ENCODE measurements at regions not wholly inside any gene's neighbourhood (a gene's known extent, or its start where the extent isn't known, plus 50 kb on each side); places are given as distances from the start of the nearest gene placed in this dataset.

DNA sequence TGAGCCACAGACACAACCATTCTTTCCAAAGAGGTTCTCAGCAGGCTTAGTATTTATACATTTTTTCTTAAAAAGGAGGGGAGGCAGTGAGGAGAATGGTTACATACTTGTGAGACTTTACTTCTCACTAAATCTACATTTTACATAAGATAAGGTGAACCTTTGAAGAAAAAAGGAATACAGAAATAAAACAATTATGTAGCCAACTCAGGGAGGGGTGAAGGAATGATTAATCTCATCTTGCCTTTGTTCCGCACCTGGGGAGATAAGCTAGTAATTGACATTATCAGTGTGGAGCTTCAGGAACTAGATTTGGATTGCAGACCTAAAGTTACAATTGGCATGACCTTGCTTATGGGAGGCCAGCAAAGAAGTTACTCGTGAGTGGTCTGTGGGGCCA is 221.8 kb upstream of the GGTLC1 start:
- 73% methylated on average over 2 of the region's 2 CpGs for WGBS
- DNase-seq (ENCODE audit: extremely low spot score): no peak
- H3K36me3 ChIP-seq: no peaks in the 10 kb centered on the region
- intact Hi-C loops (cut with DNase I): no loop called here
- no peak overlapping the region for H3K4me3 ChIP-seq
- TF ChIP-seq POLR2AphosphoS5 (IDR thresholded peaks at IDR 0.05): no peak
- no peak for TF ChIP-seq EP300 (IDR thresholded peaks at IDR 0.05)
- TF ChIP-seq, protein P1, sequence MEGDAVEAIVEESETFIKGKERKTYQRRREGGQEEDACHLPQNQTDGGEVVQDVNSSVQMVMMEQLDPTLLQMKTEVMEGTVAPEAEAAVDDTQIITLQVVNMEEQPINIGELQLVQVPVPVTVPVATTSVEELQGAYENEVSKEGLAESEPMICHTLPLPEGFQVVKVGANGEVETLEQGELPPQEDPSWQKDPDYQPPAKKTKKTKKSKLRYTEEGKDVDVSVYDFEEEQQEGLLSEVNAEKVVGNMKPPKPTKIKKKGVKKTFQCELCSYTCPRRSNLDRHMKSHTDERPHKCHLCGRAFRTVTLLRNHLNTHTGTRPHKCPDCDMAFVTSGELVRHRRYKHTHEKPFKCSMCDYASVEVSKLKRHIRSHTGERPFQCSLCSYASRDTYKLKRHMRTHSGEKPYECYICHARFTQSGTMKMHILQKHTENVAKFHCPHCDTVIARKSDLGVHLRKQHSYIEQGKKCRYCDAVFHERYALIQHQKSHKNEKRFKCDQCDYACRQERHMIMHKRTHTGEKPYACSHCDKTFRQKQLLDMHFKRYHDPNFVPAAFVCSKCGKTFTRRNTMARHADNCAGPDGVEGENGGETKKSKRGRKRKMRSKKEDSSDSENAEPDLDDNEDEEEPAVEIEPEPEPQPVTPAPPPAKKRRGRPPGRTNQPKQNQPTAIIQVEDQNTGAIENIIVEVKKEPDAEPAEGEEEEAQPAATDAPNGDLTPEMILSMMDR (IDR thresholded peaks at IDR 0.05): no peak
- TF ChIP-seq POLR2A (IDR thresholded peaks at IDR 0.05; ENCODE audit: low read depth): no peak
- no peak overlapping the region for H3K27ac ChIP-seq (replicated peaks in 1 of 4)
- H3K27me3 ChIP-seq: peaks cover 0 to 6% (median 0%) of the 10 kb centered on the region in 4 donors
- H3K4me1 ChIP-seq: no peaks in the 10 kb centered on the region
- no peaks in the 10 kb centered on the region for H3K9me3 ChIP-seq

DNA sequence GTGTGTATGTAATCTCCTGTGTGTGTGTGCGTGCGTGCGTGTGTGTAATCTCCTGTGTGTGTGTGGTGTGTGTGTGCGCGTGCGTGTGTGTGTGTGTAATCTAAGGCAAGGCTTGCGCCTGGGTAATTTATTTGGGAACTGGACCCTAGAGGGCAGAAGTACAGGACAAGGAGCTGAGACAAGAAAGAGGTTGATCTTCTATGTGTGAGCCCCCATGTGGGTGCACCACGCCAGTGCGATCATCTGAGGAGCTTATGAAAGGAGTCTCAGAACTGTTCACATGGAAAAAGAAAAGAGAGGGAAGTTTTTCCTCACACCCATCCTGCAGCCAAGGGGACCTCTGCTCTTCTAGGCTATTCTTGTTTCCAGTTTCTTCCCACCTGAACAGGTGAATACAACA is 220.1 kb upstream of the GGTLC1 start:
- WGBS: 84% methylated on average over 9 of the region's 9 CpGs
- Histone ChIP-seq H3K27ac (replicated peaks in 1 of 4) (no peak overlapping the region), H3K27me3 (peaks cover 0 to 6% (median 0%) of the 10 kb centered on the region in 4 donors), H3K36me3 (no peaks in the 10 kb centered on the region), H3K9me3 (no peaks in the 10 kb centered on the region), H3K4me3 (no peak overlapping the region), H3K4me1 (no peaks in the 10 kb centered on the region)
- TF ChIP-seq EP300 (IDR thresholded peaks at IDR 0.05): no peak
- TF ChIP-seq POLR2A (IDR thresholded peaks at IDR 0.05; ENCODE audit: low read depth): no peak
- TF ChIP-seq, protein P1 (IDR thresholded peaks at IDR 0.05): no peak
- no peak for TF ChIP-seq POLR2AphosphoS5 (IDR thresholded peaks at IDR 0.05)
- intact Hi-C loops (cut with DNase I): no loop called here
- no peak for DNase-seq (ENCODE audit: extremely low spot score)

- 88% methylated on average over 26 of the region's 26 CpGs for WGBS
- DNase-seq (ENCODE audit: extremely low spot score): no peak
- intact Hi-C loops (cut with DNase I): no loop called here
- no peak overlapping the region for H3K4me3 ChIP-seq
- no peak for TF ChIP-seq POLR2AphosphoS5 (IDR thresholded peaks at IDR 0.05)
- H3K27ac ChIP-seq (replicated peaks in 1 of 4): no peak overlapping the region
- H3K27me3 ChIP-seq: peaks cover 0 to 10% (median 0%) of the 10 kb centered on the region in 4 donors
- H3K9me3 ChIP-seq: no peaks in the 10 kb centered on the region
- H3K4me1 ChIP-seq: no peaks in the 10 kb centered on the region
- H3K36me3 ChIP-seq: no peaks in the 10 kb centered on the region
Measured at GRCh38 chr20:24207803-24208300, 219.3 kb upstream of the GGTLC1 start.

DNA sequence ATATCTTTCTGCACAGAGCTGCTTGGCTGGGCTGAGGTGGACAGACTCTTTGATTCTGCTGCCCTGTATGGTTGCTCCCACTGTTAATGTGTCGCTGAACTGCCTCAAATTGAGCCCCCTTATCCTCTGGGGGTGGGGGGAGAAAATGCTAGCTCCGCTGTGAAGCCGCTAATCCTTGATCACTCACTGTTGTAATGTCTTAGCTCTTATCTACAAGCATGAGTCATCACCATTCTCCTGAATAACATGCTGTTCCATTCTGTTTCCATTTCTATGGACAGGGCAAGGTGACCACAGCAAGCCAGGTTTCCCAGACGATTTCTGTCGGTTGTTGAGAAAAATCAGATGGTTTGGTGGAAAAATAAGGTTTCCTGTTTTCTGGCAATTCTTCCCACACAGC is 218.4 kb upstream of the GGTLC1 start:
- no peak overlapping the region for H3K4me3 ChIP-seq
- intact Hi-C loops (cut with DNase I): no loop called here
- TF ChIP-seq POLR2A (IDR thresholded peaks at IDR 0.05; ENCODE audit: low read depth): no peak
- TF ChIP-seq POLR2AphosphoS5 (IDR thresholded peaks at IDR 0.05): no peak
- TF ChIP-seq EP300 (IDR thresholded peaks at IDR 0.05): no peak
- TF ChIP-seq, protein P1 (IDR thresholded peaks at IDR 0.05): no peak
- no peaks in the 10 kb centered on the region for H3K4me1 ChIP-seq
- WGBS: 70% methylated on average over 5 of the region's 5 CpGs
- no peaks in the 10 kb centered on the region for H3K9me3 ChIP-seq
- H3K36me3 ChIP-seq: no peaks in the 10 kb centered on the region
- no peak for DNase-seq (ENCODE audit: extremely low spot score)
- H3K27ac ChIP-seq (replicated peaks in 1 of 4): no peak overlapping the region
- H3K27me3 ChIP-seq: peaks cover 0 to 12% (median 0%) of the 10 kb centered on the region in 4 donors

DNA sequence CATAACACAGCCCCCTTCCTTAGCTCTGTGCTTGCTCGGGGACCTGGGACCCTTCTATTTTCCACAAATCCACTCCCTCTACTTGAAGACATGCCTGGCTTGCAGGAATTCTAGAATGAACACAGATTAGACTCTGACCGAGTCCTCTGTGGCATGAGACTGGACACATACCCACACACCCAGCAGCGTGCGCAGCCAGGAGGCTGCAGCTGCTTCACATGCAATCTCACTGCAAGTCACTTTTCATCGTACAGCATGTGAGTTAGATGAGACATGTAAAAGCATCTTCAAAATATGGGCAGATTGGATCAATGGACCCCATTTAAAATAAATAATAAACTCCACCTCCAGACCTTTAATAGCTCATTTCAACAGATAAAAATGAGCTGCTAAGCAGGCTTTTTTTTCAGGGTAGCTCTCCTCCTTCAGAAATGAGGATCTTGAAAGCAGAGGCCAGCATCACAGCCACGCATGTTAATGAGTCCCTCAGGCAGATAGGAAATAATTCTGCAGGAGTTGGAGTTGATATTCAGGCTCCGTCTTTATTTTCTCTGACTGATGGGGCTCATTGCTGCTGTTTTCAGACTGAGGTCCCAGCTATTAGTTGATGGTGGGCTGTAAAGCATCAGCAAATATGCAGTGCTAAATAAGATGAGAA is 215.1 kb upstream of the GGTLC1 start:
- WGBS: 65% methylated on average over 7 of the region's 7 CpGs

More for the DNA sequence above, 215.1 kb upstream of the GGTLC1 start:
- Histone ChIP-seq H3K4me1 (no peaks in the 10 kb centered on the region), H3K27ac (replicated peaks in 1 of 4) (no peak overlapping the region), H3K27me3 (peaks cover 0 to 11% (median 0%) of the 10 kb centered on the region in 4 donors), H3K9me3 (no peaks in the 10 kb centered on the region), H3K4me3 (no peak overlapping the region), H3K36me3 (no peaks in the 10 kb centered on the region)
- no peak for DNase-seq (ENCODE audit: extremely low spot score)
- intact Hi-C loops (cut with DNase I): no loop called here
- TF ChIP-seq POLR2AphosphoS5 (IDR thresholded peaks at IDR 0.05) (no peak), EP300 (IDR thresholded peaks at IDR 0.05) (no peak), POLR2A (IDR thresholded peaks at IDR 0.05; ENCODE audit: low read depth) (no peak)
- TF ChIP-seq, protein P1 (IDR thresholded peaks at IDR 0.05): no peak
